GM19452 (cell line): ENCODE measurements at regions not wholly inside any gene's neighbourhood (a gene's known extent, or its start where the extent isn't known, plus 50 kb on each side); places are given as distances from the start of the nearest gene placed in this dataset.

ENCODE experiments used
- ATAC-seq: cut with Tn5 transposase; IDR thresholded peaks from one replicate; pipeline ENCODE4 v1.9.1; 2021; ENCODE audit not compliant: unreplicated experiment

DNA sequence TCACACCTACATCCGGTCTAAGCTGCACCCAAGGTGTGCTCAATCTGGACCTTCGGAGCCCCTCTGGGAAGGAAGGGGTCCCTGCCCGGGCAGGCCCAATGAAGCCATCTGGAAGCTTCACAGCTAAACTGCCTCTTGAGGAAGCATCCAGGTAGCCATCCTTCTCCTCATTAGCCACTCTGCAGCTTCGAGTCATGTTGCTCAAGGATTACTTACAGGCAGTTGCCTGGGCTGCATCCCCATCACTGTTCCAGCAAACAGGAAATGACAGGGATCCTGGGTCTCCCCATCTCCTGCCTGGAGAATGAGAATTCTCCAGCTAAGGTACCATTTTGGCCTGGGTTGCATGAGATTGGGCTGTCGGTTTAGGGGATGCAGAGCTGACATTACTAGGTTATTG is 91.7 kb downstream of the ERMARD start:
- no peak for ATAC-seq

- no peak for ATAC-seq
Measured at GRCh38 chr6:169841907-169842606, 90.6 kb downstream of the ERMARD start.

- no peak for ATAC-seq
Measured at GRCh38 chr6:169841251-169841650, 89.8 kb downstream of the ERMARD start.

- no peak for ATAC-seq
Measured at GRCh38 chr6:169839898-169840631, 88.6 kb downstream of the ERMARD start.

DNA sequence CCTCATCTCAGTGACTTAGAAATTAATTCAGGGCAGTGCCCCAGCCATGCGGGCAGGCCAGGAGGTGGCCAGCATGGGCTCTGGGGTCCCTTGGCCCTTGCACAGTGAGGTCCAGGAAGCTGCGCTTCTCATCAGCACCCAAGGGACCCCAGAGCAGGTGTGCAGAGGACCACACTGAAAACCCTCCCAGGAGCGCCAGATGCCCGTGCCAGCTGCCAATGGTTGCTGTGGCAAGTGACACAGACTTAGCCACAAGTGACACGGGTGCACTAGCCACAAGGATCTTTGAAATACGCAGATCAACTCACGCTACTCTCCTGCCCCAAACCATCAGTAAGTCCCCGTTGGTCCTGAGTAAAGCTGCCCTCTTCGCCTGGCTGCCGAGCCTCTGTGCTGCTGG is 88.1 kb downstream of the ERMARD start:
- ATAC-seq: no peak

DNA sequence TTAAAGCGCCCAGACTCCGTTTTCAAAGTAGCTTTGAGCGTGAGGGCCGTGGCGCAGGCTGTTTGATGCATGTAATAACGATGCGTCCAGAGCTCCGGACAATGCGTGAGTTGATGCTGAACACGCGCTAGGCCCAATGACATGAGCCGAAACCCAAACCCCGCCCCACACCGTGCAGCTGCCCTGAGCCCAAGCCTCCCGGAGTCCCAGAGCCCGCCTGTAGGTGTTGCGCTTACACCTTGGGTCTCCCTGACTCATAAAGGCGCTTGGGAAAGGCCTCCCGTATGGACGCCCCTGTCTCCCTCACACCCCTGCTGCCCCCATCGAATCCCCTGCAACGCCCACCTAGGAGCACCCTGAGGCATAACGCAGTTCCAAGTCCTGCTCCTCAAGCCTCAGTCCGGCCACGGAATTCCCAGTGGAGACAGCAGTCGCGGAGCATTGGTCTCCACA is 87.6 kb downstream of the ERMARD start:
- no peak for ATAC-seq

DNA sequence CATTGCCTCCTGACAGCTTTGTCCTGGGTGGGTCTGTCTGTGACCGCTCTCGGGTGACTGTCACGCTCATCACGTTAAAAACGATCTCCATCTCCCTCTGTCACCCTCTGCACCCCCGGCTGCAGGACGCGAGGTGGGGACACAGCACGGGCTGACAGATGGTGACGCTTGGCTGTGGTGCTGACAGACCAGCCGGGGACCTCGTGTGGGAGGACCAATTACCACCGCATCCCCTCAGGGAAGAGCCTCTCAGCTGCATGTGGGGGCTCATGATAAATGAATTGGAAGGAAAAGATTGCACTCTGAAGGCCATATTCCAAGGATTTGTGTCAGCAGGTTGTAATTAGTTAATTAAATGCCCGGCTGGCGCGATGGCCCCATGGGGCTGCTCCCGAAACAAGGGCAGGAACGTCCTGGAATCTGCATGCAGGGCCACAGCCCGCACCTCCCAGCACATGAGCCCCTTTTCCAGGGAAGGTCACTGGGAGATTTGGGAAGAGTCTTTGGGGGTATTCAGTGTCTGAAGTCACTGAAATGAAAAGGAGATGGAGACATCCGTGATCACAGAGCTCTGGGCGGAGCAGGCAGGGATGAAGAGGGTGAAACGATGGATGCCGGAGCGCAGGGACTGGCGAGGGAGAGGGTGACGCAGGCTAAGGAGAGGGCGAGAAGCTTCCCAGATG is 87.1 kb downstream of the ERMARD start:
- ATAC-seq: no peak

DNA sequence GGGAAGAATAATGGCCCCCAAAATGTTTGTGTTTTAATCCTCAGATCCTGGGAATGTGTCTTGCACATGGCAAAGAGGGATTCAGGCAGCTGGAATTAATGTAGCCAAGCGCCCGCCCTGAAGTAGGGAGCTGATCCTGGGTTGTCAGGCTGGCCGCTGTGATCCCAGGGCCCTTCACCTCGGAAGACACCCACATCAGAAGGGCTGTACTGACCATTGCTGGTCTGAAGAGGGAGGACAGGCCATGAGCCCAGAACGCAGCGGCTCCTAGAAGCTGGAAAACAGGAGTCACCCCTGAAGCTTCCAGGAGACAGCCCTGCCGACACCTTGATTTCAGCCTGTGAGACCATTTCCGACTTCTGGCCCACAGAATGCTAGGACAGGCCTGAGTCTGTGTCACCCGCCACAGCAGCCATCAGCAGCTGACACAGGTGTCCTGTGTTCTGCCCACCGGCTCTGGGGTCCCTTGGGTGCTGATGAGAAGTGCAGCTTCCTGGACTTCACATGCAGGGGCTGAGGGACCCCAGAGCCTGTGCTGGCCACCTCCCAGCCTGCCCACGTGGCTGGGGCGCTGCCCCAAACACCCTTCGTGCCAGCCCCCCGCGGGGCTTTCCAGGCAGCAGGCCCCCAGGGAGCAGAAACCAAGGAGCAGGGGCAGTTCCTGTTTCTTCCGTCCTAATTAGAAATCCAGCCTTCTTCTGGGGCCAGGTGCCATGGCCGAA is 86.3 kb downstream of the ERMARD start:
- ATAC-seq: no peak

DNA sequence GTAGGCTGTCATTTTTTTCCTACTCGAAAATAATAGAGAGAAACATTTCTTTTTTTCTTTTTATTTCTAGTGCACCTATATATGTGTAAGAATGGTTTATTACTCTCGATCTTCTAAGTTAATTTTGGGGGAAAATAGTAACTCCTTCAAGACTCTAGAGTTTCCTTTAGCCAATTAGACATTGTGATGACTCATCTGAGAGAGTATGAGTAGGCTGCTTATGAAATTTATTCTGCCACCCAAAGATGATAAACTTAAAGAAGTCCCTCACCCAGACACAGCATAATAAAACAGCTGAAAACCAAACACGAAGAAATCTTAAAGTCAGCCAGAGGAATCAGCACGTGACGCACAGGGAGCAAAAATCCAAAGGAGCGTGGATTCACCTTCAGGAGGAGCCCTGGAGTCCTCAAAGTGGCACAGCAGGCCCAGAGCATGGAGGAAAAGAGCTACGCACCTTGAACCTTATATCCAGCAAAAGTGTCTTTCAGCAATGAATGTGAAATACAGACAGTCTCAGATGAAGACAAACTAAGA is 81.9 kb downstream of the ERMARD start:
- no peak for ATAC-seq

GRCh38 chr6:169832247-169832948 is 81.0 kb downstream of the ERMARD start:
- no peak for ATAC-seq

DNA sequence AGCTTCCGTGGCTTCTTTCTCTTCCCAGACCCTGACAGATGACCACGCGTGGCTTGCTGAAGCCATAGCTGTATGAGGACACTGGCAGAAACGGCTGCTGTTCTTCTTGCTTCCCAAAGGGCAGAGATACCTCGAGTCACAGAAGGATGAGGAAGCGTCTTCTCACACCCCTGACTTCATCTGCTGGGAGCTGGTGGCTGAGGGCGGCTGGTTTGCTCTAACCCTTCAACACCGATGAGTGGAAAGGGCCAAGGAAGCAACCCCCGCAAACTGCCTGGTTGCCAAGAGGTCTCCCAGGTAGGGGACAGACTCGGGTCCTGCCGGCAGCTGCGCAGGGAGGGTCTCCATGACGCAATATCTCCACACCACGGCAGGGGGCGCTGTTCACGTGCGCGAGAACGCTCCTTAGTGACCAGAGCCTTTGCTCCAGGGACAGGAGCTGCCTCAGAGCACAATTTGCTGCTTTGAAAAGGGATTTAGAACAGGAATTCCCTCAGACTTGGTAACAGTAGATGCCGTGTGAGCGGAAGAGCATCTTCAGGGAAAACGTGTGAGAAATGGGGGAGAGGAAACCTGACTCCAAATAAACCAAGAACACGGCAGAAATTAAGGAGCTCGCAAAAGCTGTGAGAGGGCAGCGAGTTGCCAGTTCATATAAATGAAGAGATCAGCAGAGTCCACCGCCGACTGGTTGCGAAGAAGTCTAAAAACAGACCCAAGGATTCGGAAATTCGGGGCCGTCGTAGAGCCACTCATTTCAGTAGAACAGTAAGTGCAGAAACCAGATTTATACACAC is 80.2 kb downstream of the ERMARD start:
- no peak for ATAC-seq
